ENCODE measurements at regions not wholly inside any gene's neighbourhood (a gene's known extent, or its start where the extent isn't known, plus 50 kb on each side); places are given as distances from the start of the nearest gene placed in this dataset.

GRCh38 chr3:168574455-168575158 is 478.9 kb upstream of the GOLIM4 start:
- TF ChIP-seq CTCF (IDR thresholded peaks at IDR 0.05; ENCODE audit: low read depth, low read length): no peak
- H3K4me3 ChIP-seq (ENCODE audit: low read depth, low read length): no peak overlapping the region

- no peak overlapping the region for H3K4me3 ChIP-seq (ENCODE audit: low read depth, low read length)
- TF ChIP-seq CTCF (IDR thresholded peaks at IDR 0.05; ENCODE audit: low read depth, low read length): no peak
Measured at GRCh38 chr3:168570404-168571155, 474.9 kb upstream of the GOLIM4 start.

- no peak overlapping the region for H3K4me3 ChIP-seq (ENCODE audit: low read depth, low read length)
- TF ChIP-seq CTCF (IDR thresholded peaks at IDR 0.05; ENCODE audit: low read depth, low read length): no peak
Measured at GRCh38 chr3:168558728-168559411, 463.1 kb upstream of the GOLIM4 start.

GRCh38 chr3:168552251-168552650 is 456.5 kb upstream of the GOLIM4 start:
- TF ChIP-seq CTCF (IDR thresholded peaks at IDR 0.05; ENCODE audit: low read depth, low read length): no peak

GRCh38 chr3:168548719-168549118 is 453.0 kb upstream of the GOLIM4 start:
- H3K4me3 ChIP-seq (ENCODE audit: low read depth, low read length): no peak overlapping the region
- no peak for TF ChIP-seq CTCF (IDR thresholded peaks at IDR 0.05; ENCODE audit: low read depth, low read length)

More at GRCh38 chr3:168552251-168552650, 456.5 kb upstream of the GOLIM4 start:
- no peak overlapping the region for H3K4me3 ChIP-seq (ENCODE audit: low read depth, low read length)

- no peak overlapping the region for H3K4me3 ChIP-seq (ENCODE audit: low read depth, low read length)
- TF ChIP-seq CTCF (IDR thresholded peaks at IDR 0.05; ENCODE audit: low read depth, low read length): no peak
Measured at GRCh38 chr3:168546707-168547106, 451.0 kb upstream of the GOLIM4 start.

GRCh38 chr3:168545591-168545990 is 449.9 kb upstream of the GOLIM4 start:
- H3K4me3 ChIP-seq (ENCODE audit: low read depth, low read length): no peak overlapping the region
- no peak for TF ChIP-seq CTCF (IDR thresholded peaks at IDR 0.05; ENCODE audit: low read depth, low read length)
